Naive thymus-derived CD4-positive, alpha-beta T cell (primary cell): ENCODE measurements at regions not wholly inside any gene's neighbourhood (a gene's known extent, or its start where the extent isn't known, plus 50 kb on each side); places are given as distances from the start of the nearest gene placed in this dataset.

Experiments used
- ATAC-seq: fragments of 150-1000 bp; cut with Tn5 transposase; 2 replicates; pipeline ENCODE4 v1.10.0; 2021; ENCODE audit warnings: mild to moderate bottlenecking, moderate library complexity
- CTCF ChIA-PET: fragments of 350-600 bp; sonication (Branson Sonifier 250); formaldehyde crosslinking; loops from one replicate; lab custom pipeline; 2021; ENCODE audit warnings: antibody characterized with exemption; lab: Charles Lee
- POLR2A ChIA-PET: fragments of 350-600 bp; sonication (Branson Sonifier 250); formaldehyde crosslinking; loops from one replicate; lab custom pipeline; 2021; ENCODE audit warnings: antibody characterized with exemption, inconsistent platforms; lab: Charles Lee
- DNase-seq, 9 donors: peaks; one replicate each; pipeline versions ENCODE4 v3.0.0 to v3.0.0-alpha.2; 2020 to 2022; ENCODE audit warnings: mixed read lengths in 1 of 9
- H3K27ac ChIP-seq: one replicate; pipeline ENCODE4 v1.7.0; 2013; ENCODE audit warnings: mild to moderate bottlenecking, low read depth, low read length, moderate library complexity
- H3K27me3 ChIP-seq, 2 donors: one replicate each; pipeline ENCODE4 v1.7.0; 2013; ENCODE audit warnings: low read length in 2 of 2, mild to moderate bottlenecking in 2 of 2, moderate library complexity in 2 of 2; ENCODE audit not compliant: control insufficient read depth in 2 of 2, insufficient read depth in 2 of 2
- H3K36me3 ChIP-seq, 3 experiments: 1 replicate in 2 of 3; 2 replicates in 1 of 3; pipeline ENCODE4 v1.7.0; 2013; ENCODE audit warnings: low read length in 3 of 3, mild to moderate bottlenecking in 3 of 3, moderate library complexity in 1 of 3; ENCODE audit not compliant: insufficient read depth in 3 of 3, control insufficient read depth in 2 of 3
- H3K4me1 ChIP-seq, 2 donors: one replicate each; pipeline ENCODE4 v1.7.0; 2013; ENCODE audit warnings: low read length in 2 of 2, mild to moderate bottlenecking in 2 of 2, moderate library complexity in 1 of 2; ENCODE audit not compliant: control insufficient read depth in 2 of 2, insufficient read depth in 2 of 2
- H3K4me3 ChIP-seq: 2 replicates; pipeline ENCODE4 v1.7.0; 2013; ENCODE audit warnings: mild to moderate bottlenecking, low read length
- H3K9me3 ChIP-seq, 3 experiments: 1 replicate in 2 of 3; 2 replicates in 1 of 3; pipeline ENCODE4 v1.7.0; 2013; ENCODE audit warnings: low read length in 3 of 3; ENCODE audit not compliant: control insufficient read depth in 2 of 3
- H3K27ac Mint-ChIP-seq, 9 donors: one replicate each; pipeline ENCODE4 v1.8.0; 2020 to 2022; ENCODE audit warnings: mixed read lengths in 9 of 9, mild to moderate bottlenecking in 8 of 9, moderate library complexity in 5 of 9, inconsistent platforms in 2 of 9
- H3K27me3 Mint-ChIP-seq, 5 donors: one replicate each; pipeline ENCODE4 v1.8.0; 2021 to 2022; ENCODE audit warnings: mixed read lengths in 5 of 5, mild to moderate bottlenecking in 1 of 5
- H3K36me3 Mint-ChIP-seq, 5 donors: one replicate each; pipeline ENCODE4 v1.8.0; 2020 to 2022; ENCODE audit warnings: mixed read lengths in 5 of 5, mild to moderate bottlenecking in 3 of 5, inconsistent platforms in 1 of 5
- H3K4me1 Mint-ChIP-seq, 7 donors: one replicate each; pipeline ENCODE4 v1.8.0; 2020 to 2022; ENCODE audit warnings: mixed read lengths in 7 of 7, mild to moderate bottlenecking in 3 of 7, inconsistent platforms in 1 of 7
- H3K4me3 Mint-ChIP-seq, 10 donors: one replicate each; pipeline ENCODE4 v1.8.0; 2020 to 2022; ENCODE audit warnings: mild to moderate bottlenecking in 10 of 10, mixed read lengths in 10 of 10, moderate library complexity in 6 of 10, inconsistent platforms in 2 of 10
- H3K9me3 Mint-ChIP-seq, 11 donors: one replicate each; pipeline ENCODE4 v1.8.0; 2020 to 2022; ENCODE audit warnings: mixed read lengths in 11 of 11, mild to moderate bottlenecking in 4 of 11, inconsistent platforms in 1 of 11, moderate library complexity in 1 of 11
- intact Hi-C, 2 donors: fragments of 100-400 bp; cut with micrococcal nuclease; formaldehyde crosslinking; loops; one replicate each; pipeline ENCODE4 v1.15.1; 2023

- Mint-ChIP-seq H3K4me1 (no peaks in the 10 kb centered on the region), H3K27ac (no peak overlapping the region), H3K4me3 (no peak overlapping the region), H3K9me3 (no peaks in the 10 kb centered on the region), H3K27me3 (peaks cover 0 to 9% (median 0%) of the 10 kb centered on the region in 5 donors), H3K36me3 (no peaks in the 10 kb centered on the region)
- Histone ChIP-seq H3K27ac (no peak overlapping the region), H3K9me3 (no peaks in the 10 kb centered on the region), H3K4me3 (no peak overlapping the region), H3K36me3 (no peaks in the 10 kb centered on the region), H3K27me3 (no peaks in the 10 kb centered on the region), H3K4me1 (no peaks in the 10 kb centered on the region)
- DNase-seq, result no peak
- ChIA-PET CTCF (no interaction called here), POLR2A (no interaction called here)
- intact Hi-C loops, result no loop called here
- no peak for ATAC-seq
Measured at GRCh38 chr22:49081926-49082325, 745.7 kb downstream of the BRD1 start.

- Histone ChIP-seq H3K27ac (no peak overlapping the region), H3K36me3 (no peaks in the 10 kb centered on the region), H3K9me3 (no peaks in the 10 kb centered on the region), H3K27me3 (no peaks in the 10 kb centered on the region), H3K4me1 (no peaks in the 10 kb centered on the region), H3K4me3 (no peak overlapping the region)
- H3K4me3 Mint-ChIP-seq, result no peak overlapping the region
- no peaks in the 10 kb centered on the region for H3K36me3 Mint-ChIP-seq
- DNase-seq (no peak), ATAC-seq (no peak)
- H3K9me3 Mint-ChIP-seq, result no peaks in the 10 kb centered on the region
- ChIA-PET CTCF (no interaction called here), POLR2A (no interaction called here)
- H3K27ac Mint-ChIP-seq, result no peak overlapping the region
- peaks cover 0 to 12% (median 0%) of the 10 kb centered on the region in 5 donors for H3K27me3 Mint-ChIP-seq
- intact Hi-C loops, result no loop called here
- H3K4me1 Mint-ChIP-seq, result no peaks in the 10 kb centered on the region
Measured at GRCh38 chr22:49081261-49081666, 746.4 kb downstream of the BRD1 start.

GRCh38 chr22:49080631-49081030 is 747.0 kb downstream of the BRD1 start:
- CTCF ChIA-PET, result no interaction called here

GRCh38 chr22:49079743-49080500 is 747.8 kb downstream of the BRD1 start:
- Mint-ChIP-seq H3K36me3 (no peaks in the 10 kb centered on the region), H3K4me1 (no peaks in the 10 kb centered on the region), H3K27ac (no peak overlapping the region), H3K4me3 (no peak overlapping the region), H3K27me3 (peaks cover 0 to 5% (median 0%) of the 10 kb centered on the region in 5 donors), H3K9me3 (no peaks in the 10 kb centered on the region)
- no peaks in the 10 kb centered on the region for H3K9me3 ChIP-seq
- ATAC-seq (no peak), DNase-seq (no peak)
- no peaks in the 10 kb centered on the region for H3K27me3 ChIP-seq
- H3K4me3 ChIP-seq, result no peak overlapping the region
- intact Hi-C loops, result no loop called here
- H3K27ac ChIP-seq, result no peak overlapping the region
- no peaks in the 10 kb centered on the region for H3K4me1 ChIP-seq
- ChIA-PET CTCF (no interaction called here), POLR2A (no interaction called here)
- no peaks in the 10 kb centered on the region for H3K36me3 ChIP-seq

More at GRCh38 chr22:49080631-49081030, 747.0 kb downstream of the BRD1 start:
- intact Hi-C loops, result no loop called here
- peaks cover 0 to 6% (median 0%) of the 10 kb centered on the region in 5 donors for H3K27me3 Mint-ChIP-seq
- Histone ChIP-seq H3K27me3 (no peaks in the 10 kb centered on the region), H3K9me3 (no peaks in the 10 kb centered on the region), H3K4me3 (no peak overlapping the region), H3K27ac (no peak overlapping the region), H3K36me3 (no peaks in the 10 kb centered on the region), H3K4me1 (no peaks in the 10 kb centered on the region)
- H3K36me3 Mint-ChIP-seq, result no peaks in the 10 kb centered on the region
- DNase-seq, result no peak
- H3K27ac Mint-ChIP-seq, result no peak overlapping the region
- H3K4me3 Mint-ChIP-seq, result no peak overlapping the region
- no peak for ATAC-seq
- POLR2A ChIA-PET, result no interaction called here
- no peaks in the 10 kb centered on the region for H3K9me3 Mint-ChIP-seq
- no peaks in the 10 kb centered on the region for H3K4me1 Mint-ChIP-seq

- H3K36me3 ChIP-seq, result no peaks in the 10 kb centered on the region
- Mint-ChIP-seq H3K4me3 (no peak overlapping the region), H3K9me3 (no peaks in the 10 kb centered on the region), H3K27ac (no peak overlapping the region), H3K36me3 (no peaks in the 10 kb centered on the region), H3K27me3 (peaks cover 0 to 5% (median 0%) of the 10 kb centered on the region in 5 donors), H3K4me1 (no peaks in the 10 kb centered on the region)
- ATAC-seq (no peak), DNase-seq (no peak)
- no peaks in the 10 kb centered on the region for H3K9me3 ChIP-seq
- H3K27ac ChIP-seq, result no peak overlapping the region
- ChIA-PET CTCF (no interaction called here), POLR2A (no interaction called here)
- intact Hi-C loops, result no loop called here
- H3K4me3 ChIP-seq, result no peak overlapping the region
- H3K4me1 ChIP-seq, result no peaks in the 10 kb centered on the region
- H3K27me3 ChIP-seq, result no peaks in the 10 kb centered on the region
Measured at GRCh38 chr22:49079027-49079725, 748.5 kb downstream of the BRD1 start.

GRCh38 chr22:49078076-49078710 is 749.5 kb downstream of the BRD1 start:
- H3K27me3 ChIP-seq, result no peaks in the 10 kb centered on the region
- CTCF ChIA-PET, result no interaction called here
- no peaks in the 10 kb centered on the region for H3K36me3 Mint-ChIP-seq
- H3K36me3 ChIP-seq, result no peaks in the 10 kb centered on the region
- POLR2A ChIA-PET, result no interaction called here
- H3K9me3 ChIP-seq, result no peaks in the 10 kb centered on the region
- no peak overlapping the region for H3K4me3 Mint-ChIP-seq
- peaks cover 0 to 5% (median 0%) of the 10 kb centered on the region in 5 donors for H3K27me3 Mint-ChIP-seq
- H3K27ac Mint-ChIP-seq, result no peak overlapping the region
- no peak overlapping the region for H3K4me3 ChIP-seq
- no peaks in the 10 kb centered on the region for H3K4me1 Mint-ChIP-seq
- intact Hi-C loops, result no loop called here
- H3K4me1 ChIP-seq, result no peaks in the 10 kb centered on the region
- no peak overlapping the region for H3K27ac ChIP-seq
- ATAC-seq, result no peak
- DNase-seq, result no peak
- no peaks in the 10 kb centered on the region for H3K9me3 Mint-ChIP-seq
